ENCODE measurements at regions not wholly inside any gene's neighbourhood (a gene's known extent, or its start where the extent isn't known, plus 50 kb on each side); places are given as distances from the start of the nearest gene placed in this dataset.
"Not testable (repeated sequence)": the region's sequence is repeated elsewhere in the genome, so short reads cannot be mapped to it uniquely, and the experiment has no call there.

GRCh38 chr3:72086042-72086742 lies 301.2 kb upstream of the PROK2 start:
- DNase-seq: no peak

GRCh38 chr3:72085036-72085435 lies 300.1 kb upstream of the PROK2 start:
- DNase-seq: no peak

- DNase-seq: no peak
Observed at GRCh38 chr3:72082776-72083462, 298.0 kb upstream of the PROK2 start.

GRCh38 chr3:72082186-72082715 lies 297.3 kb upstream of the PROK2 start:
- no peak for DNase-seq

DNA sequence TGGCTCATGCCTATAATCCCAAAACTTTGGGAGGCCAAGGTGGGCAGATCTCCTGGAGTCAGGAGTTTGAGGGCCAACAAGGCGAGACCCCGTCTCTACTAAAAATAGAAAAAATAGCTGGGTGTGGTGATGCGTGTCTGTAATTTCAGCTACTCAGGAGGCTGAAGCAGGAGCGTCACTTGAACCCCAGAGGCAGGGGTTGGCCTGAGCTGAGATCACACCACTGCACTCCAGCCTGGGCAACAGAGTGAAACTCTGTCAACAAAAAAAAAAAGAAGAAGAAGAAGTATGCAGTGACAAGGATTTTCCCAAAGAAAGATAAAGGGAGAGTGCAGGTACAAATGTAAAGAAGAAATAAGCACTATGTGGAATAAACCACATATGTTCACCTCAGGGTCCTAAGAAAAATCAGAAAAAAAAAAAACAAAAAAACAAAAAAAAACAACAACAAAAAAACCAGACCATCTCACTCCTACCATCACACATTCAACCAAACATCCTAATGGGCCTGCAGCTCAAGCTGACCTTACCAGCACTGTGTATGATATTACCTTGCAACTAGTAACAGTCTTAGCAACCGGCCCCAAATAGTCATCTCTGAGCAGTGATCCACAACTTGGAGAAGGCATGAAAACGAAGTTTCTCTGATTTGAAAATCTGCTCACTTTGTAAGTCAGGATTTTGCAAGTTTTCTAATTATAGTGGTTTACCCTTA lies 296.7 kb upstream of the PROK2 start:
- DNase-seq: no peak

- no peak for DNase-seq
Observed at GRCh38 chr3:72080800-72081199, 295.9 kb upstream of the PROK2 start.

- no peak for DNase-seq
Observed at GRCh38 chr3:72080095-72080494, 295.1 kb upstream of the PROK2 start.

GRCh38 chr3:72079369-72079872 lies 294.5 kb upstream of the PROK2 start:
- no peak for DNase-seq

DNA sequence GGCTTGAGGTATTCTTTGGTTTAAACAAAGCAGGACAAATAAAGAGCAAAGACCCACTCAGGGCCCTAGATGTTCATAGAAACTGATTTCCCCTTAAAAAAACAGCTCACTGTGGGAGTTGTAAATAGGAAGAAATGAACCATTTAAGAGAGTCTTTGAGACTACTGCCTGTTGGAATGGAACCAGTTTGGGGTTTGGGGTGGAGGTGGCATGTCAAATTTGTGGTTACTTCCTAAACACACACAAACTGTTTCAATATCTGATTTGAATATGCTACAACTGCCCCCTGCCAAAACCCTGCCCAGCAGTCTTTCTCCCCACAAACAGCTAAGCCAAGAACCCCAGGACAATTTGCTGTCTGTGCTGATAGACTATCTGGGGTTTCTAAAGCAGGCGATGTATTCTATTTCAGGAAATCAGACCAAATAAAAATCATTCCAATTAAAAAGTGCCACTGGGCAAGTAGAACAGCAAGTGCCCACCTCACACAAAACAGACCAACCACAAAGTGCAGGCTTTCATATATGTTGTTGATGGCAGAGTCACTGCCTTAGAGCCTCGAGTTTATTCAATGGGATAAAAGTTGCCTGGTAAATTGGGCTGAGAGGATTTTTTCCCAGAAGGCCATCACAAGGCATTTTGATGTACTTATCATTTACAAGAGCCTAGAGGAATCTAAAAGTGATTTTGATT lies 293.9 kb upstream of the PROK2 start:
- DNase-seq: no peak

GRCh38 chr3:72077473-72078259 lies 292.7 kb upstream of the PROK2 start:
- DNase-seq: no peak

DNA sequence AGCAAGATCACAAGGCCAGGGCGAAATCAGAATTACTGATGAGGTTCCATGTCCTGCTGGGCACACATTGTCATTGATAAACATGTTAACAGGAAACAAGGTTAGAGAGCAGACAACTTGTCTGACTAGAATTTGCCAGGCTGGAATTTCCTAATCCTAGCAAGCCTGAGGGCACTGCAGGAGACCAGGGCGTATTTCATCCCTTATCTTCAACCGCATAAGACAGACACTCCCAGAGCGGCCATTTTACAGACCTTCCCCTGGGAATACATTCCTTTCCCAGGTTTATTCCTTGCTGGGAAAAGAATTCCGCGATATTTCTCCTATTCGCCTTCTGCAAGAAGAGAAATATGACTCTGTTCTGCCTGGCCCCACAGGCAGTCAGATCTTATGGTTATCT lies 290.9 kb upstream of the PROK2 start:
- not testable (repeated sequence) for DNase-seq

- no peak for DNase-seq
Observed at GRCh38 chr3:72071624-72072023, 286.7 kb upstream of the PROK2 start.

GRCh38 chr3:72070005-72070404 lies 285.1 kb upstream of the PROK2 start:
- DNase-seq: no peak

DNA sequence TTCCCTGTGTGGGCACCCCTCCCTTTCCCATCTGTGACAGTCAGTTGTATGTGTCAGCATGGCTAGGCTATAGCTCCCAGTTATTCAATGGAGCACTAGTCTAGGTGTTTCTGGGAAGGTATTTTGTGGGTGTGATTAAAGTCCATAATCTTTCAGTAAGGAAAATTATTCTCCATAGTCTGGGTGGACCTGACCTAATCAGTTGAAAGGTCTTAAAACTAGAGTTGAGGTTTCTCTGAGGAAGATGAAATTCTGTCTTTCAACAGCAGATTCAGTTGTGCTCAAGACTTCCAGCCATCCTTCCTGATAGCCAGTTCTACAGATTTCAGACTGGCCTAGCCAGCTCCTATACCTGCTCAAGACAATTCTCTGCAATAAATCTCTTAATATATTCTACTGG lies 284.6 kb upstream of the PROK2 start:
- no peak for DNase-seq

GRCh38 chr3:72068621-72069020 lies 283.7 kb upstream of the PROK2 start:
- DNase-seq: no peak

- no peak for DNase-seq
Observed at GRCh38 chr3:72067721-72068120, 282.8 kb upstream of the PROK2 start.

DNA sequence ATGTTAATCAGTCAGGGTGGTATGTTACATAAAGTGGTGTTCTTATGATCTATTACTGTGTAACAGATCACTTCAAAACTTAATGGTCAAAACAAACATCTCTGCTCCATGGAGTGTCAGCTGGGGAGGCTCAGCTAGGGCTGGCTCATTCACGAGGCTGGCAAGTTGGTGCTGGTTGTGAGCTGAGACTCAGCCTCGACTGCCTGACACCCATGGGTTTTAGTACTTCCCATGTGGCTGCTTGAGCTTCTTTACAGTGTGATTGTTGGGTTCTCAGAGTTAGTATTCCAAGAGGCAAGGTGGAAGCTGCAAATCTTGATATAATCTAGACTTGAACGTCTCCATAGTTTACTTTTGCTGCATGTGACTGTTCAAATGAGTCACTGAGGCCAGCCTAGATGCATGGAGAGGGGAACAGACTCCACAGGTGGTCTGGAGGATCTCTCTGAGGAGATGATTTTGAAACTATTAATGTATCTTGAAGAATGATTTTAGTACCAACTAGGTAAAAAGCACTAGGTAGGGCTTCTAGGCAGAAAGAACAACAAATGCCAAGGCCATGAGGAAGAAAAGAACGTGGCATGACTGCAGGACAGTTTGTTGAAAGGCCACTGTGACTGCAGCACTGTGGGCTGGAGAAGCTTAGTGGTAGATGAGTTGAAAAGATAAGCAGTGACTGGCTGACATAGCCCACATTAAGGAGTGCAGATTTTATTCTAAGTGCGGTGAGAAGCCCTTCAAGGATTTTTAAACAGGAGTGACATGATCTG lies 281.1 kb upstream of the PROK2 start:
- no peak for DNase-seq

- DNase-seq: no peak
Observed at GRCh38 chr3:72065236-72065635, 280.3 kb upstream of the PROK2 start.

DNA sequence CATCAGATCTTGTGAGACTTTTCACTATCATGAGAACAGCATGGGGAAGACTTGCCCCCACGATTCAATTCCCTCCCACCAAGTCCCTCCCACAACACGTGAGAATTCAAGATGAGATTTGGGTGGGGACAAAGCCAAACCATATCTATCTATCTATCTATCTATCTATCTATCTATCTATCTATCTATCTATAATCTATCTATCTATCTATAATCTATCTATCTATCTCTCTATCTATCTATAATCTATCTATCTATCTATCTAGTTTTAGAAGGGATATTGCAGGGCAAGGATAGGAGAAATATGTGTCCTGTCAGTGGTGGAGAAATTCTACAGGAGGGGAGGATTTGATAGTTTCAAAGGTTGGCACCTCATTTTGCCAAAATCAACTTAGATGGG lies 279.8 kb upstream of the PROK2 start:
- DNase-seq: not testable (repeated sequence)

DNA sequence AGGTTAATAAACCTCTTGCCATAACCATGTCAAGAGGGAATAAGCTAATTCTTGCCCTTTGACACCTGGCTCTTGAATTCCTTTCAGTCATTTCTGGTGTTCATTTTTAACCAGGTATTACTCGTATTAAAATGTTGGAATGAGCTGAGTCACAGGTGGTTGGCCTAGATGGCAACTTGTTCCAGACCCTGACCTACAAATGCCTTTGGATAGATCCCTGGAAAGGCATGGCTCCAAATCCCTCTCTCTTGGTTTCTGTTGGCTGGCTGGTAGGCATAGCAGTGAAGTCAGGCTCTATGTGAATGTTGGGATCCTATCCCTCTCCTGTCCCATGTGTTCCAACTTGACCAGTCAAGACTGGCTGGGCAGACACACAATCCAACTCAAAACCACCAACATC lies 277.1 kb upstream of the PROK2 start:
- DNase-seq: no peak

DNA sequence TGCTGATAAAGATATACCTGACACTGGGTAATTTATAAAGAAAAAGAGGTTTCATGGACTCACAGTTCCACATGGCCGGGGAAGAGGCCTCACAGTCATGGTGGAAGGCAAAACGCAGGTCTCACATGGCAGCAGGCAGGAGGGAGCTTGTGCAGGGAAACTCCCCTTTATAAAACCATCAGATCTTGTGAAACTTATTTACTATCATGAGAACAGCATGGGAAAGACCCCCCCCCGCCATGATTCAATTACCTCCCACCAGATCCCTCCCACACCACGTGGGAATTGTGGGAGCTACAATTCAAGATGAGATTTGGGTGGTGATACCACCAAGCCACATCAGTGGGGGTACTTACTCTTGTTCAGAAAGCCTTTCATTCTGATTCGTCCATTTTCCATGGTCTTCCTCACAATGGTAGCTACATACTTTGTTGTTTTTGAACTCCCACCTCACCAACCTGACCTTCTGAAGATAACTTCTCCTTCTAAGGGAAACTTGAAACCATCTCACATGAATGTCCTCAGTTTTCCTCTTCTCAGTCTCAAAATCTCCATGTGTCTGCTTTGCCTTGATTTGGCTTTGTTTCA lies 275.6 kb upstream of the PROK2 start:
- no peak for DNase-seq

Data from left hindlimb (tissue), 1 donor.